Gastrocnemius medialis (tissue), 4 donors: ENCODE measurements at regions not wholly inside any gene's neighbourhood (a gene's known extent, or its start where the extent isn't known, plus 50 kb on each side); places are given as distances from the start of the nearest gene placed in this dataset.

Experiments
- ATAC-seq, 2 donors: fragments of 150-250 bp; one replicate each; pipeline ENCODE4 v1.9.1; 2016
- DNase-seq, 2 donors: peaks; one replicate each; pipeline ENCODE4 v3.0.0-alpha.2; 2019
- H3K27ac ChIP-seq, 4 donors: fragments of 200-600 bp; sonication (generic); 1 replicate in 1 of 4; 2 replicates in 3 of 4; pipeline ENCODE4 v1.5.1; 2016 to 2018; ENCODE audit warnings: mild to moderate bottlenecking in 2 of 4, moderate library complexity in 1 of 4
- H3K27me3 ChIP-seq, 3 donors: fragments of 200-600 bp; sonication (generic) in 2 of 3; 1 replicate in 1 of 3; 2 replicates in 2 of 3; pipeline versions ENCODE4 v1.5.1 to v1.6.0; 2016 to 2019; ENCODE audit warnings: mild to moderate bottlenecking in 1 of 3, moderate library complexity in 1 of 3
- H3K36me3 ChIP-seq, 2 donors: fragments of 200-600 bp; sonication (generic) in 1 of 2; one replicate each; pipeline ENCODE4 v1.5.1; 2017 to 2018
- H3K4me1 ChIP-seq, 2 donors: fragments of 200-600 bp; sonication (generic) in 1 of 2; one replicate each; pipeline ENCODE4 v1.5.1; 2016 to 2017; ENCODE audit warnings: mild to moderate bottlenecking in 2 of 2
- H3K4me3 ChIP-seq, 4 donors: fragments of 200-600 bp; sonication (generic) in 3 of 4; 1 replicate in 1 of 4; 2 replicates in 3 of 4; pipeline ENCODE4 v1.5.1; 2016 to 2019; ENCODE audit warnings: mild to moderate bottlenecking in 2 of 4
- H3K9me3 ChIP-seq, 3 donors: fragments of 200-600 bp; sonication (generic) in 2 of 3; 1 replicate in 1 of 3; 2 replicates in 2 of 3; pipeline ENCODE4 v1.5.1; 2016 to 2019
- POLR2A ChIP-seq, 2 donors: fragments of 450-650 bp; IDR thresholded peaks; one replicate each; pipeline ENCODE4 v1.6.1; 2017; ENCODE audit warnings: antibody characterized with exemption in 2 of 2, mild to moderate bottlenecking in 2 of 2, moderate library complexity in 2 of 2
- in situ Hi-C, 4 donors: fragments of 200-750 bp; cut with MboI; loops; one replicate each; pipeline versions ENCODE4 v1.15.0 to v1.8.0; 2017; ENCODE audit warnings: low sequenced_read_pairs in 4 of 4
- intact Hi-C: fragments of 100-400 bp; cut with DNase I; formaldehyde crosslinking; loops from one replicate; pipeline ENCODE4 v1.15.1; 2023; ENCODE audit warnings: low total_unique reads
- TF ChIP-seq, protein P1 (sequence below), 5 experiments: fragments of 450-650 bp in 3 of 5; fragments of 200-600 bp in 2 of 5; sonication (generic) in 2 of 5; IDR thresholded peaks in 4 of 5; conservative IDR thresholded peaks in 1 of 5; 1 replicate in 4 of 5; 2 replicates in 1 of 5; pipeline ENCODE4 v1.5.1; 2016 to 2019; ENCODE audit warnings: antibody characterized with exemption in 5 of 5, mild to moderate bottlenecking in 3 of 5, moderate library complexity in 3 of 5

DNA sequence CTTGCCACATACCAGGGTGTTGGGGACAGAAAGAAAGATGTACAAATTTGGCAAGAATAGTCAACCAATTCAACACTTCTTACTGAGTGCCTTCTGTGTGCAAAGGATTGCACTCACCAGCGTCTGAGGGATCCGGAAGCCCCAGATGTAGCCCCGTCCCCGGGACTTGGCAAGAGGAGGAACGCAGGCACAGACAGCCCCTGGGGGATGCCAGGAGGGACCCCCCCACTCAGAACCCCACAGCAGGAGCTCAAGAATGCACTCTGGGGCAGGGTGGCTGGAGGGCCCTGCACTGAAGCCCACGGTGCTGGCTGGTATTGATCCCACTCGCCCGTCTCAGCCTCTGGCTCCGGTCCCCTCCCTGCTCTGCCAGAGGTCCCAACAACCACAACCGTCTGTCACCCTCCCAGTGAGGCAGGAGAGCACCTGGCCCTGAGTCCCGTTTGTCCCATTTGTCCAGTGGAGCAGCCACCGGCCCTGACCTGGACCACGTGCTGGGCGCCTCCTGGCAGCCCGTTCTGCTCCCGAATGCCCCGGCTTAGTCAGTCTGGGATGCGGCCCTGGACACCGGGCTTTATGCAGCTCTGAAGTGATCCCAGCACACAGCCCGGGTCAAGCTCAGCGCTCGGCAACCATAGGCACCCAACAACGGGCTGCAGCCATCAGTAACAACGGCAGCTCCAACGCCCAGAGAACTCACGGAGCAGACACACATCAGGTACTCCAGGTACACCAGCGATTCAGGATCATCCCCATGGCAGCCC, 128.7 kb downstream of the DLL1 start:
- Histone ChIP-seq H3K9me3 (no peaks in the 10 kb centered on the region), H3K27me3 (no peaks in the 10 kb centered on the region), H3K4me1 (peaks cover 16 to 24% of the 10 kb centered on the region in 2 donors), H3K27ac (no peak overlapping the region), H3K4me3 (no peak overlapping the region), H3K36me3 (no peaks in the 10 kb centered on the region)
- TF ChIP-seq, protein P1, sequence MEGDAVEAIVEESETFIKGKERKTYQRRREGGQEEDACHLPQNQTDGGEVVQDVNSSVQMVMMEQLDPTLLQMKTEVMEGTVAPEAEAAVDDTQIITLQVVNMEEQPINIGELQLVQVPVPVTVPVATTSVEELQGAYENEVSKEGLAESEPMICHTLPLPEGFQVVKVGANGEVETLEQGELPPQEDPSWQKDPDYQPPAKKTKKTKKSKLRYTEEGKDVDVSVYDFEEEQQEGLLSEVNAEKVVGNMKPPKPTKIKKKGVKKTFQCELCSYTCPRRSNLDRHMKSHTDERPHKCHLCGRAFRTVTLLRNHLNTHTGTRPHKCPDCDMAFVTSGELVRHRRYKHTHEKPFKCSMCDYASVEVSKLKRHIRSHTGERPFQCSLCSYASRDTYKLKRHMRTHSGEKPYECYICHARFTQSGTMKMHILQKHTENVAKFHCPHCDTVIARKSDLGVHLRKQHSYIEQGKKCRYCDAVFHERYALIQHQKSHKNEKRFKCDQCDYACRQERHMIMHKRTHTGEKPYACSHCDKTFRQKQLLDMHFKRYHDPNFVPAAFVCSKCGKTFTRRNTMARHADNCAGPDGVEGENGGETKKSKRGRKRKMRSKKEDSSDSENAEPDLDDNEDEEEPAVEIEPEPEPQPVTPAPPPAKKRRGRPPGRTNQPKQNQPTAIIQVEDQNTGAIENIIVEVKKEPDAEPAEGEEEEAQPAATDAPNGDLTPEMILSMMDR (IDR thresholded peaks at IDR 0.05 in 4 of 5, conservative IDR thresholded peaks at IDR 0.05 in 1 of 5), result no peak
- TF ChIP-seq POLR2A (IDR thresholded peaks at IDR 0.05), result no peak
- in situ Hi-C loops, result no loop called here
- intact Hi-C loops, result no loop called here
- no peak for ATAC-seq
- DNase-seq, result no peak

DNA sequence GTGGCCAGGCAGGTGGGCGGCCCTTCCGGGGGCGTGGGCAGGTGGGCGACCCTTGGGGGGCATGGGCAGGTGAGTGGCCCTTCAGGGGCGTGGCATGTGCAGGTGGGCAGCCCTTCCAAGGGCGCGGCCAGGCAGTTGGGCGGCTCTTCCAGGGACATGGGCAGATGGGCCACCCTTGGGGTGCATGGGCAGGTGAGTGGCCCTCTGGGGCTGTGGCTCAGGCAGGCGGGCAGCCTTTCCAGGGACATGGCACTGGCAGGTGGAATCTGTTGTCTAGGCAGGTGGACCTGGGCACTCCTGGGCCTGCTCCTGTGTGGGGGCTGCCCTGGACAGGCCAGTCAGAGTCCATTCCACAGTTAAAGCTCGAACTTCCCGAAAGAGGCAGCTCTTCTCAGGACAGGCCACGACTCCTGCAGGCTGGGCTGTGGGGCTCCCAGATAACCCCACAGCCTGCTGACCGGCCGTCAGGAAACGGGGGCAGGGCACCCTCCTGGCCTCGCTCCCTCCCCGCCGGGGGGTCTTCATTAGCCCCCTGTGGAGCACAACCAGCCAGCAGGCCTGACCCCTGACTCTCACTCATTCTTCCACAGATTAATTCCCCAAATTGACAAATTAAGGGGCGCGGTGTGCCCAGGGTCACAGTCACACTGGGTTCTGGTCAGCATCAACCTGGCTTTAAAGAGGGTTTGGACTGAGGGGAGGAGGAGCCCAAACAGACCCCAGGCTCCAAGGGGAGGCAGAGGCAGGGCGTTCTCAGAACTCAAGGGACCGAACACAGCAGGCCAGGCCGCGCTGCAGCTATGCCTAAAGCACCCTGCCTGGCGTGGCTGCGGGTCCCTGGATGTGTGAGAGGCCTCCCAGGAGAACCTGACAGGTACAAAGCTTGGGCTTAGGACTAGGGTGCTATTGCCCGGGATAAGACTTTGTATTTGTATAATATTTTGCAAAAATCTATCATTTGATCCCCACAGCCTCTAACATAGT, 130.0 kb downstream of the DLL1 start:
- ATAC-seq (no peak), DNase-seq (no peak)
- Histone ChIP-seq H3K36me3 (no peaks in the 10 kb centered on the region), H3K9me3 (no peaks in the 10 kb centered on the region), H3K4me3 (no peak overlapping the region), H3K27ac (no peak overlapping the region), H3K27me3 (no peaks in the 10 kb centered on the region), H3K4me1 (peaks cover 11 to 14% of the 10 kb centered on the region in 2 donors)
- TF ChIP-seq, protein P1 (IDR thresholded peaks at IDR 0.05 in 4 of 5, conservative IDR thresholded peaks at IDR 0.05 in 1 of 5), result no peak
- no peak for TF ChIP-seq POLR2A (IDR thresholded peaks at IDR 0.05)
- in situ Hi-C loops (no loop called here), intact Hi-C loops (no loop called here)

DNA sequence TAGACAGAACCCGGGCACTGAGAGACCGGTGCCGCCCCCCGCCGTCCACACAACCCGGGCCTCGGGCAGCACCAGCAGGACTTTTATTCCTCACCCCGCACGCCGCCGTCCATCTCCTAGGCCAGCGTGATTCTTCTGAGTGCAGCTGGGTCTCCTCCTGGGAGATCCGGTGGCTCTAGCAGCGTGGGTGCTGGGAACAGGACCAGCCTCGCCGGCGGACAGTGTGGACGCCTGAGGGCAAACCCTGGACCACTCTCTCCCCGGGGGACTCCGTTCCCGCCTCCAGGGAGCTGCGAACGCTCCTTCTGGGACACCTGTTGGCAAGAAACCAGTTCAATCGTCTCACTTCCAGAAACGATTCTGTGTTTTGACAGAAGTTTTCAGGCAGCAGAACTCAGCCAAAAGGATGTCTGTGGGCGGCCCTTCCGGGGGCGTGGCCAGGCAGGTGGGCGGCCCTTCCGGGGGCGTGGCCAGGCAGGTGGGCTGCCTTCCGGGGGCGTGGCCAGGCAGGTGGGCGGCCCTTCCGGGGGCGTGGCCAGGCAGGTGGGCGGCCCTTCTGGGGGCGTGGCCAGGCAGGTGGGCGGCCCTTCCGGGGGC, 130.7 kb downstream of the DLL1 start:
- Histone ChIP-seq H3K9me3 (no peaks in the 10 kb centered on the region), H3K27me3 (no peaks in the 10 kb centered on the region), H3K4me1 (peaks cover 3 to 8% of the 10 kb centered on the region in 2 donors), H3K4me3 (no peak overlapping the region), H3K36me3 (no peaks in the 10 kb centered on the region), H3K27ac (no peak overlapping the region)
- TF ChIP-seq, protein P1 (IDR thresholded peaks at IDR 0.05 in 4 of 5, conservative IDR thresholded peaks at IDR 0.05 in 1 of 5), result no peak
- TF ChIP-seq POLR2A (IDR thresholded peaks at IDR 0.05), result no peak
- DNase-seq (no peak), ATAC-seq (no peak)
- intact Hi-C loops, result no loop called here
- in situ Hi-C loops, result no loop called here

DNA sequence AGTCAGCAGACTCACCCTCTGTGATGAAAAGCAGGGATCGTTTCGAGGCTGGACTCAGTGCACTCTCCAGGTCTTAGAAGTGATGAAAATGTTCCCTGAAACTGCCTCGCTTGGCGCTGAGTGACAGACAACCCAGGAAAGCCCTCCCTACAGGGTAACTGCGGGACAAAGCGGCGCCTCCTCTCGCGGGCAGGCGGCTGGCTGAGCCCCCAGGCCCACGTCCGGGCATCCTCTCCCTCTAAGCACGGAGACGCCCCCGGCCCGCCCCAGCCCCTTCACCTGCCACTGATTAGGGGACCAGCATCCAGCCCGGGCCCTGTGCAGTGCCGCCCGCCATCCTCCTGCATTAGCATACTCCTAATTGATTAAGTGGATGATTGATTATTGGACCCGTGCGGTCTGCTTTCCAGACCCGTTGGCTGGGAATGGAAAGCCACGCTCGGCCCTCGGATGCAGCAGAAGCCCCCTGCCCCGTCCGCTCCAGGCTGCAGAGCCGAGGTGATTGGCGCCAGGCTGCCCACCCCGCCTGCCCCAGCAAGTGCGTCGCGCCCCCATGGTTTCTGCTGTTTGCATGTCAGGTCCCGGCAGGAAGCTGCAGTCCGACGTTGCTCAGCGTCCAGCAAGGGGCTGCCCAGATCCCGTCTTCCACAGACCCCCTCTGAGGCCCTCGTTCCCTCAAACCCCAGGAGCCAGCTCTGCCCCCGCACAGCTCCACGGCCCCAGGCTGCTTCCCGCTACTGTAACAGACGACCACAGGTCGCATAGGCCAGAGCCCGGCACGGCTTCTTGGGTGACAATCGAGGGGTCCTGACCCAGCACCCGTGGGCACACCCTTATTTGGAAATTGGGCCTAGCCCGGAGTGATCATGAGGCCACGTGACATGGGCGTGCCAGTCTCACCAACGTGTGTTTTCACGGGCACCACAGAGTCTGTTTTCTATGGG, 131.6 kb downstream of the DLL1 start:
- no peaks in the 10 kb centered on the region for H3K27me3 ChIP-seq
- no peaks in the 10 kb centered on the region for H3K36me3 ChIP-seq
- peaks cover 0 to under 1% of the 10 kb centered on the region in 2 donors for H3K4me1 ChIP-seq
- no peak overlapping the region for H3K27ac ChIP-seq
- TF ChIP-seq POLR2A (IDR thresholded peaks at IDR 0.05), result no peak
- TF ChIP-seq, protein P1 (IDR thresholded peaks at IDR 0.05 in 4 of 5, conservative IDR thresholded peaks at IDR 0.05 in 1 of 5), result no peak
- in situ Hi-C loops (no loop called here), intact Hi-C loops (no loop called here)
- no peak overlapping the region for H3K4me3 ChIP-seq
- H3K9me3 ChIP-seq, result no peaks in the 10 kb centered on the region
- DNase-seq, result no peak
- no peak for ATAC-seq
